Tibial artery (tissue), 4 donors: ENCODE measurements at regions not wholly inside any gene's neighbourhood (a gene's known extent, or its start where the extent isn't known, plus 50 kb on each side); places are given as distances from the start of the nearest gene placed in this dataset.

Source experiments
- DNase-seq, 2 donors: peaks; one replicate each; pipeline ENCODE4 v3.0.0-alpha.2; 2019
- H3K27ac ChIP-seq, 2 donors: fragments of 200-600 bp; sonication (generic) in 1 of 2; 1 replicate in 1 of 2; 2 replicates in 1 of 2; pipeline ENCODE4 v1.5.1; 2018 to 2019; ENCODE audit warnings: mild to moderate bottlenecking in 1 of 2
- H3K27me3 ChIP-seq, 2 donors: fragments of 200-600 bp; sonication (generic) in 1 of 2; one replicate each; pipeline versions ENCODE4 v1.5.1 to v1.6.0; 2016 to 2019
- H3K36me3 ChIP-seq, 3 donors: fragments of 200-600 bp; sonication (generic) in 2 of 3; one replicate each; pipeline ENCODE4 v1.5.1; 2016 to 2019; ENCODE audit warnings: mild to moderate bottlenecking in 2 of 3
- H3K4me1 ChIP-seq, 4 donors: fragments of 200-600 bp; sonication (generic) in 2 of 4; 1 replicate in 3 of 4; 2 replicates in 1 of 4; pipeline ENCODE4 v1.5.1; 2016 to 2019
- H3K4me3 ChIP-seq, 2 donors: fragments of 200-600 bp; sonication (generic) in 1 of 2; 1 replicate in 1 of 2; 2 replicates in 1 of 2; pipeline ENCODE4 v1.5.1; 2018 to 2019; ENCODE audit warnings: mild to moderate bottlenecking in 2 of 2
- H3K9me3 ChIP-seq, 3 donors: fragments of 200-600 bp; sonication (generic) in 1 of 3; one replicate each; pipeline ENCODE4 v1.5.1; 2016 to 2019
- CTCF ChIP-seq, 2 experiments: fragments of 200-600 bp in 1 of 2; fragments of 450-650 bp in 1 of 2; IDR thresholded peaks; one replicate each; pipeline ENCODE4 v1.5.1; 2017 to 2019; ENCODE audit warnings: antibody characterized with exemption in 2 of 2, mild to moderate bottlenecking in 1 of 2, moderate library complexity in 1 of 2
- intact Hi-C: fragments of 100-400 bp; cut with DNase I; formaldehyde crosslinking; loops from one replicate; pipeline ENCODE4 v1.15.0; 2023; ENCODE audit warnings: low total_unique reads

GRCh38 chr14:103230021-103230420 is 104.0 kb upstream of the EIF5 start:
- no peaks in the 10 kb centered on the region for H3K36me3 ChIP-seq
- H3K27ac ChIP-seq, result no peak overlapping the region
- intact Hi-C loops, result no loop called here
- peaks cover 0 to 48% of the 10 kb centered on the region in 2 donors for H3K27me3 ChIP-seq
- H3K4me3 ChIP-seq, result no peak overlapping the region
- no peaks in the 10 kb centered on the region for H3K9me3 ChIP-seq
- no peaks in the 10 kb centered on the region for H3K4me1 ChIP-seq
- DNase-seq, result no peak
- no peak for TF ChIP-seq CTCF (IDR thresholded peaks at IDR 0.05)

- no peak overlapping the region for H3K4me3 ChIP-seq
- TF ChIP-seq CTCF (IDR thresholded peaks at IDR 0.05), result no peak
- intact Hi-C loops, result no loop called here
- no peak for DNase-seq
- H3K9me3 ChIP-seq, result no peaks in the 10 kb centered on the region
- H3K4me1 ChIP-seq, result no peaks in the 10 kb centered on the region
- peaks cover 0 to 41% of the 10 kb centered on the region in 2 donors for H3K27me3 ChIP-seq
- H3K27ac ChIP-seq, result no peak overlapping the region
- H3K36me3 ChIP-seq, result no peaks in the 10 kb centered on the region
Measured at GRCh38 chr14:103230658-103231334, 103.2 kb upstream of the EIF5 start.

GRCh38 chr14:103231376-103232019 is 102.5 kb upstream of the EIF5 start:
- Histone ChIP-seq H3K36me3 (no peaks in the 10 kb centered on the region), H3K4me1 (no peaks in the 10 kb centered on the region), H3K27me3 (peaks cover 0 to 36% of the 10 kb centered on the region in 2 donors), H3K4me3 (no peak overlapping the region), H3K27ac (no peak overlapping the region), H3K9me3 (no peaks in the 10 kb centered on the region)
- TF ChIP-seq CTCF (IDR thresholded peaks at IDR 0.05), result no peak
- intact Hi-C loops, result no loop called here
- no peak for DNase-seq

- DNase-seq, result peak in 1 of 2 donors; percentile 48
- intact Hi-C loops, result no loop called here
Measured at GRCh38 chr14:103232031-103232808, 101.8 kb upstream of the EIF5 start.

More at GRCh38 chr14:103232031-103232808, 101.8 kb upstream of the EIF5 start:
- no peak overlapping the region for H3K27ac ChIP-seq
- H3K4me3 ChIP-seq, result no peak overlapping the region
- no peak for TF ChIP-seq CTCF (IDR thresholded peaks at IDR 0.05)
- no peaks in the 10 kb centered on the region for H3K4me1 ChIP-seq
- H3K27me3 ChIP-seq, result peaks cover 0 to 28% of the 10 kb centered on the region in 2 donors
- H3K9me3 ChIP-seq, result no peaks in the 10 kb centered on the region
- H3K36me3 ChIP-seq, result no peaks in the 10 kb centered on the region
